Stimulated activated naive CD4-positive, alpha-beta T cell (primary cell): ENCODE measurements at regions not wholly inside any gene's neighbourhood (a gene's known extent, or its start where the extent isn't known, plus 50 kb on each side); places are given as distances from the start of the nearest gene placed in this dataset.
"Not testable (repeated sequence)": the region's sequence is repeated elsewhere in the genome, so short reads cannot be mapped to it uniquely, and the experiment has no call there.

Experiments
- DNase-seq, 6 experiments: peaks; one replicate each; lab custom pipeline; 2025; lab: John Stamatoyannopoulos, UW

DNA sequence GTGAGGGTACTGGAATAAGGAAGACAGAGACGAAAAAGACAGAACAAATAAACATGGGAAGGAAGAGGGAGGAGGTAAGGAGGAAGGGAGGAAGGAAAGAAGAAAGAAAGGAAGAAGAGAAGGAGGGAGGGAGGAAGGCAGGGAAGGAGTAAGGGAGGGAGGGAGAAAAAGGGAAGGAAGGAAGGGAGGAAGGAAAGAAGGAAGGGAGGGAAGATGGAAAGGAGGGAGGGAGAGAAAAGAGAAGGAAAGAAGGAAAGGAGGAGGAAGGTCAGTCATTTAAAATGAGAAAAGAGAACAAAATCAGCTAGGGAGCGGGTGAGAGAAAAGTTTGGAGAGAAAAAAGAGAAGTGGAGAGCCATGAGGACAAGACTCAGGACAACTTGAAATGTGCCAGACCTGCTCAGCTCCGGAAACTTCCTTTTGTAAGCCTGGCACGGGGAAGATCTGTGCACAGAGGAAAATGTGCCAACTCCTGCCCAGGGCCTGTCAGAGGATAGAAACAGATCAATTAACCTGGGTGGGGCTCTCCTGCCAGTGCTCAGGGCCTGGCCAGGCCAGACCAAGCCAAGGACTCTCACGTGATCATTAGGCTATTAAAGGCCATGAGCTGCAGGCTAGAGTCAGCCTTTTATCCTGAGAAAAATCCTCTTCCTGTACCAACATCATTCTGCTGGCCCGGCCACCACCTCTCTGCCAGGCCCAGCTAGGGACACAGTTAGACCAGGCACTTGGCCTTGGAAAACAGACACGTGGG is 50.1 kb upstream of the BCL6 start:
- DNase-seq, result no peak

DNA sequence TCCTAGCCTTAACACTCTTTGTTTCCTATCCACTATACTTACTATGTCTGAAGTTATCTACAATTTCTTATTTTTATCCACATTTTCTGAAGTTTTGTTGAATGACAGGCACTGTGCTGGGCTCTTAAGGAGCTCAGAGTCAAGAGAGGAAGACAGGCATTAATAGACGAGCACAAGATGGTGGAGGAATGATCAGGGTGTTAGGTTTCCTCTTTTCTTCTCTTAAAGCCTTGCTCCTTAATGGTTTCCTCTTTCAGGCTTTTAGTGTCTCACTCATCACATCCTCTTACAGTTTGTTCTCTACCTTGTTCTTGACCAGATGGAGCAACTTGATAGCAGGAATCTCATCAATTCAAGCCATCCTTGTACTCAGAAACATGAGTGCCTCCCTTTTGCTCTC is 52.9 kb upstream of the BCL6 start:
- DNase-seq, result no peak

DNA sequence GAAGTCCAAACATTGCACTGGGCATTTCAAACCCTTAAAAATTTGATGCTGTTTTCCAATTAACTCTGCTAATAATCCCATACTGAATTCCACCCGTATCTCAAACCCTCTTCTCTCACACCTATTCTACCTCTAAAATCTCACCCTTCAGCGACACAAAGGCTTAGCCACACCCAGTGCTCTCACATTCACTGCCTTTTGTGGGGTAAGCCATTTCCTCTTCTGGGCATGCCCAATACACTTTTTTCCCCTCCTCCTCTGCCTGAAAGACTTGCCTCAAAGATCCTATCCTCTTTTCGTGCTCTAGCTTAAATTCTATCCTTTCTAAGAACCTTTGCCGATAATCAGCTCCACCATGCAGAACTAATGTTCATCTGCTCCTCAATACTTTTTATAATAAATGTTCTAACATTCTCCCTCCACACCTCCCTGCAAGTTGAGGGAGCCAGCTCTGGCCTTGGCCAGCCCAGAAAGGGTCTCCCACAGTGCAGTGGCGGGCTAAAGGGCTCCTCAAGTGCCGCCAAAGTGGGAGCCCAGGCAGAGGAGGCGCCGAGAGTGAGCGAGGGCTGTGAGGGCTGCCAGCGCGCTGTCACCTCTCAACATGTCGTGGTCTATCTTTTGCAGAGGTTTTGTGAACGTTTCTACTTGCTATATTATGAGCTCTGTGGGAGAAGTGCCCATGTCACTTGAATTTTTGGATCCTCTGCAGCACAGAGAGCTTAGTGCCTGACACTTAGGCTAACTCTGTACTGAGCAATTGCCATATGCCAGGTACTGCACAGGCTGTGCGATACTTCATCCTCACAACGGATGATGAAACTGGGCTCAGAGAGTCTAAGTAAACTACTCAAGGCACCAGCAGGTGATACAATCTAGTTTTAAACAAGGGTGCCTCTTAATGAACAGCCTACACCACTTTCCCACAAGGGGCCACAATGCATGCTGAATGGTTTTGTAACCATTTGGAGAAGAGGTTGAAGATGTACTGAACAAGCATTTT is 53.6 kb upstream of the BCL6 start:
- DNase-seq, result peak in 2 of 6 experiments; percentile 17 to 31

DNA sequence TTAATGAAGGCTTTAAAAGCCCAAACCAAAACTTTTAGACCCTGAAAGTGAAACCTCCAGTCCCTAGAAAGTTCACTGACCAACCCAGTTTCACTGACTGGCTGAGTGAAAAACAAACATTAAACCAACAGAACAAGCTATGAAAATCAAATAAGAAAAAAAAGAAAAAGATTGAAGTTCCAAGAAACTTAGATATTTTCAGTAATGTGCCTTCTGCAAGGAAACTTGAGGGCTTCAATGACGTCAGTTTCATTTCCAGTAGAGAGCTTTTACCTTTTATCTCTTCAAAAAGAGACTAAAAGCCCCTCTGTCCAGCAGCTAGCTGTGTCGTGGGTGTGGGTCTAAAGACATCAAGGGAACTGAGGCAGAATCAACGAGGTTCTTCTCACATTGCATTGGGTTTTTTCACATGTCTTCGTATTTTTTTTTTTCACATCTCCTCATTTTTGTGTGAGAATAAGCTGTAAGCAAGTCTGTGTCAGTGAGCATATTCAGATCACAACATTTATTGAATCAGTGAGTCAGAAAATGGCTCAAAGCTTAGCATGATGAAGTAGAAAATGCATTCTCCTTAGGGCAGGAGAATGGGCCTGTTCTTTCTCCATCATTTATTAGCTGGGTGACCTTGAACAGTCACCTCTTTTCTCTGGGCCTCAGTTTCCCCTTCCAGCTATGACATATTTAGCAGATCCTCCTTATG is 54.8 kb upstream of the BCL6 start:
- DNase-seq, result peak in 1 of 6 experiments; percentile 4

DNA sequence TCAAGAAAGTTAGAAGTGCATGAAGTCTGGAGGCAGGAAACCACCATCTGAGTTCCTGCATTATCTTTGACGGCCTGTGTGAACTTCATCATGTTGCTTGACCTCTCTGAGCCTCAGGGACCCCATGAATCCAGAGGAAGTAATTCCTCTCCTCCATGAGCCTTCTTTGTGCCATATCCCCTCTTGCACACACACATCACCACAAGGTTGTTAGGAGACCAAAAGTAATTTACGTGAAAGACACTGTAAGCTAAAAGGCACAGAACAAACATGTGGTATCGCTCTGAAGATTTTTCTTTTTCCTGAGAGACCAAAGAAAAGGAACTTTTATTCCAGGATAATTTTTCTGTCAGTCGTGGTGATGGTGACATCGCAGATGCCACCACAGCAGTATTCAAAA is 55.9 kb upstream of the BCL6 start:
- DNase-seq, result no peak

DNA sequence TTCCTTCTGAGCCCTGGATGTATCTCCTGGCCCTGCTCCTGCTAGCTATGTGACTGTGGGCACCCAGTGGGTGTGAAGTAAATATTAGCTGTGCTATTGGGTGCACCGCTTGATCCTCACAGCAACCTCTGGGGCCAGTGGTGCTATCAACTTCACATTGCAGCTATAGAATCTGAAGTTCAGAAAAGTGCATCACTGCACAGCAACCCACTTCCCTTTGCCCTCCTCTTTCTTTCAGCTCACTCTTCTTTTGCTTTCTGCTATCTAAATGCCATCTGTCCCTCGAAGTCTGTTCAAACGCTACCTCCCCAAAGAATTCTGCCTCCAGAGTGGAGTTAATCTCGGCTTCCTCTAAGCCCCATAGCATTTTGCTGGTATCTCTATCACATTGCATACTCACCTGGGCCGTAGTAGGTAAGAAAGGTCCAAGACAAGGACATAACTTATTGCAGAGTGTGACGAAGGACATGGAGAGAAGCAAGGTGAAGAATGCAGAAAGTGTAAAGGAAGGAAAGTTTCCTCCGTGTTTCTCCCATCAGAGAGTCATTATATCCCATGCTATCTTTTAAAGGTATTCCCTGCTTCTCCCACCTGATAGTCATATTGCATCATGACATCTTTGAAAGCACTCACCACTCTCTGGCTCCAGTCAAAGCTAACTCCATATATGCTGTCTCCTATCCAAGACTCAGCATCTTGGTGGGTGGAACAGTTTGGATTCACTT is 57.1 kb upstream of the BCL6 start:
- DNase-seq, result no peak

DNA sequence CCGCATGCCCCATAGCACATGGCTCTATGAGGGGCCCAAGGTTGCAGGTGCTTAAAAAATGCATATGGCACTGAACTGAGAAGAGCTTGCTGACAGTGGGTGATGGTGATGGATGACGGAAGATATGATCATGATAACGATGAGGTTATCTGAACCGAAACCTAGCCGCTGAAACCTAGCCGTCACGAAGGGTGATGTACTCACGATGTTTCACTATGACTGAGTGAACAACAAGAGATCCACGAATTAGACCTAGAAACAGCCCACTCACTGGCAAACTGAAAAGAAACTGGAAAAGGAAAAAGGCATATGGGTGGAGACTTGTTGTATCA is 57.6 kb upstream of the BCL6 start:
- DNase-seq, result no peak

DNA sequence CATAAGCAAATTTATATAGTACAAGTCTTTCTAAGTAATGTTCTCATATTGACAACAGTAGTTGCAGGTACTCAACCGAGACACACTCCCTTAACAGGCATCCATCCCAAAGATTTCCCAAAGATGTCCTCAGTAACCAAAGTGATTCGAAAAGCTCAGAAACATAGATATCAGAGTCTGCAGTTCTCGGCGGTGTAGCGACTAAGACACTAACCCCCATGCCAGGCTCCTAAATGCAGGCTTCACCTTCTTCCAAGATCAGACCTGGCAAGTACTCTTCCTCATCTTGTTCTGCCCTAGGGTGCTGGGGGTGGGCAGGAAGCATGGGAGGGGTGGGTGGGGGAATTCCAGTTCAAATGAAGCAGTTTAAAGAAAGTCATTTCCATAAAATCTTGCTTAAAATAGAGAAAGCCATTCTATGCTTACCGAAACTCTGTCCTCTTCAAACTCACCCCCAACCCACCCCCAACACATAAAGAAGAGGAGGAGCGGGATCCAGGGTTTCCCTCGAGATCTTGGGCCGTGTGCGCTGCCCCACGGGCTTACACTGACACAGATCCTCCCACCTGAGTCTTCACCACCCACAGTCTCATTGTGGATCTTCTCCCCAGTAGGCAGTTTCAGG is 59.0 kb upstream of the BCL6 start:
- no peak for DNase-seq

DNA sequence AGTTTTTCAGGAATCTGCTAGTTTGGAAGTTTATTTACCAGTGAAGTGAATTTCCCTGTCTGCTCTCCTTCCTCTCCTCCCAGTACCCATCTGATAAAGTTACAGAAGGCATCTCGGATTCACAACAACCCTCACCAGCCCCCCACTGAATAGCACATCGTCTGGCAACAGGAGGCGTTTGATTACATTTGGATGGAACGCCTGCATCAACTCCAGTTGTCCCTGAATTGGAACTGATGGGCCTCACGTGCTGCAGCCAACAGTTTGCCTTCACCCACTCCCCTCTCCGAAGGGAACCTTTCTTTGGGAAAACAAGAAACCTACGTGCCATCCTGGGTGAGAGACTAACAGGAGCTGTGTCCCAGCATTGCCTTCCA is 59.5 kb upstream of the BCL6 start:
- no peak for DNase-seq

DNA sequence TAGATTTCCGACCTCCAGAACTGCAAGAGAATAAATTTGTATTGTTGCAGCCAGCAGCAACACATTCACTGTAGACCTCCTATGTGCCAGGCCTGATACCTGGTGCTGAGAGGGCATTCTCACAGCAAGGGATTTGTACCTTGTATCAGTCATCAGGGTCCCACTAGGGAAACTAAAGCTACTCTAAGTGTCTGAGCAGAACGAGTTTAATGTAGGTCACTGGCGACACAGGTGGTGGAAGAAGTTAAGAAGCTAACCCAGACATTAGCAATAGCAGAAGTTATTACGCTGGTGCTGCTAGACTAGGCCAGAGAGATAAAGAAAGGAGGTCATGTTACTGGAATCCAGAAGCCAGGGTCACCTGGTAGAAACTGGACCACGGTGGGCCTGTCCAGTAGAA is 60.5 kb upstream of the BCL6 start:
- DNase-seq, result no peak

DNA sequence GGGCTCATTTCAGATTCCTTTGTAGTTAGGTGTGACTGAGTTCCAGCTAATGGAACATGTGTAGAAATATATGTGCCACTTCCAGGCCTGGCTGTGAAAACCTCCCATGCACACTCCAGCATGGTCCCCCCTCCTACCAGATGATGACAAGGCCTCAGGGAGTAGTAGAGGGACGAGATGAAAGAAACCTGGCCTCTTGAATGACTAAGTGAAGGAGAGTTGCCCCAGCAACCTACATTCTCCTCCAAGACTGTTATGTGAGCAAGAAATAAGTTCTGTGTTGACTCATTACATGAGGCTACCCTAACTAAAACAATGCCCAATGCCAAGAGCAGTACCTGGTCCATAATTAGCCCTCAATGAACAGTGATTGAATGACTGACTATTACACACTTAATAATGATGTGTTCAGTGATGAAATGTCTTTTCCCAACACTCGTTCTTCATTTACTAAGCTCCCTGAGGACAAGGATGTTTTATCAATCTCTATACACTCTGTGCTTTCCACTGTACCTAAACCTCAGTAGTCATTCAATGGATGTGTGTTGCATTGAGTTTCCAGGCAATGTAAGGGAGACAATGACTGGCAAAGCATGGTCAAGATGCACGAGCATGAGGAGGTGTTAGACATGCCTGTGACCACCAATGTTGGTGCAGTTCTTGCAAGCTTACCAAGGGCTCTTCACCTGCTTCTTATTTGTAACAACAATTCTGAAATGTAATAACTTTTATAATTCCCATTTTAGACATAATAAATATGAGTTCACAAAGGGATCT is 62.0 kb upstream of the BCL6 start:
- DNase-seq, result no peak

DNA sequence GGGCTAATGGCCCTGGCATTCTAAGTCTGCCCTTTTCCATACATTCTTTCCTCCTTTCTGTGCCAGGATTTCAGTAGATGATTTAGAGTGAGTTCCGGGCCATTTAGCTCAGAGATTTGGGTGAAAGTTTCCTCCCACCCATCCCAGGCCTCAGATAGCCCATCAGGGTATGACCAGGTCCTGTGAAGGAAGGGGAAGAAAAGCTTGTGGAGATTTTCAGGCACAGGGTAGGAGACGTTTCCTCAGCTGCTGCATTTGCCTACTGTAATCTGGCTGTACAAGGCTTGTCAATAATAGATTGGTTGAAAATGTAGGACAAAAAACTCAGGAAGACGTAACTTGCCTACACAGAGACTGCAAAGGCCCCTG is 63.2 kb upstream of the BCL6 start:
- DNase-seq, result no peak

DNA sequence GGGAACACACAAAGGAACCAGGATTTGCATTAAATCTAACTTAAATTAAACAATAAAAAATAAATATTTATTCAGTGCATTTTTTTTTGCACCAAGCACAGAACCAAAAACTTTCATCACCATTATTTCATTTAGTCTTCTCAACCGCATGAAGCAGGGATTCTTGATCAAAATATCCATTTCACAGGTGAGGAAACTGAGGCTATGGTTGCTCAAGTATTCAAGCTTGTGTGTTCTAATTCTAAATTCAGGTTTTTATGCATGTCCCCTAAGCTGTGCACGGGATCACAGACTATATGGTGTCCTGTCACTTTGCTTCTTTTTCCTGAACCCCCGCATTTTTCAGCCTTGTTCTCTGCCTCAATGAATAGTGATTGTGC is 64.3 kb upstream of the BCL6 start:
- DNase-seq, result no peak

DNA sequence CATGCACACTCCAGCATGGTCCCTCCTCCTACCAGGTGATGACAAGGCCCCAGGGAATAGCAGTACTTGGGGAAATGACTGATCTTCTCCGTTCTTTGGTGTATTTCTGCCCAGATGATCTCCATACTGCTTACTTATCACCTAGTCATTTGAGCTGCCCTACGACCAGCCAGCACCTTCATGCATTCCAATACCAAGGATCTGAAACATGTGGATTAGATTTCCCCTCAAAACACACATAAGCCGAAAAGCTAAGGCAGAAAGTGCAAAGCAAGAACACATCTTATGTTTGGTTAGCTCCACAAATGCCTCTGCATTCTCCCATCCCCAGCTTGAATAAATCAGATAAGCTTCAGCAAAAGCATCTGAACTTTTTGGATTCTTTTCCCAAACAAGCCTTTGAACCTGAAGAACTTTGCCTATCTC is 64.8 kb upstream of the BCL6 start:
- DNase-seq, result no peak

DNA sequence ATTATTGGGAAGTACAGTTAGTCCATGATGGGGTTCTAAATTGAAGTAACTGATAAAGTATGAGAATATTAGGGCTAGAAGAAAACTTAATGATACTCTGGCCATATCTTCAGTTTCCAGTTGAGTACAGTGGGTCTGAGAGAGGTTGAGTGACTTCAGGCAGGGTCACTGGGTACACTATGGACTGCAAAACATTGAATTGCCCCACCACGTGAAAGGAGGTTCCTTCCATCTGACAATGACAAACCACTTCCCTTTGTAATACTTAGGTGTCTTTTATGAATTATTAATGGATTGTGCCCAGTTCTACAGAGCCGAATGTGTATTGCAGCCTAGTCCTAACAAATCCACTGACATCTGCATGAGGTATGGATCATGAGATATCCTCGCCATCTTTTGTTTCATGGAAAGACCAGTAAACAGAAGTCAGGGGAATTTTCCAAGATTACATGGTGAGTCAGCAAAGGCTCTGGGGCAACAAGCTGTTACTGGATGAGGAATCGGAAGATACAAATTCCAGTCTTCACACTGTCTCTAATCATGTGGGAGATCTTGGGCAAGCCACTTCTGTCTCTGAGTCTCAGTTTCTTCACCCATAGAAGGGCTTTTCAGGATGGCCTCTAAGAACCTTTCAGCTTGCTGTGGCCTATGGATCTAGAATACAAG is 66.5 kb upstream of the BCL6 start:
- no peak for DNase-seq

DNA sequence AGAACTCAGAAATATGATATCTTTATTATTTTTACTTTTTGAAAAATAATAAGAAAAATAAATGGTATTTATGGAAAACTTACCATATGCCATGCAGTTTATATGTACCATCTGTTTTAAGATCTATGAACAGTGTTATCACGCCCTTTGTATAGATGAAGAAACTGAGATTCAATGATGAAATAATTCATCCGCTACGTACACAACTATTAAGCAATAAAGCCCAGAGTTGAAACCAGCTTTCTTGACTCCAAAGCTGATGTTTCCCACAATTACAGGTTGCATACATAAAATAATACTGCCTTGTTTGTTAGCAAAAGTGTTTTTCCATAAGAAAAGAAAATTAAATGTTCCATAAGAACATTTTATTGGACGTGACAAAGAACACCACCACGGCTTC is 67.2 kb upstream of the BCL6 start:
- no peak for DNase-seq

DNA sequence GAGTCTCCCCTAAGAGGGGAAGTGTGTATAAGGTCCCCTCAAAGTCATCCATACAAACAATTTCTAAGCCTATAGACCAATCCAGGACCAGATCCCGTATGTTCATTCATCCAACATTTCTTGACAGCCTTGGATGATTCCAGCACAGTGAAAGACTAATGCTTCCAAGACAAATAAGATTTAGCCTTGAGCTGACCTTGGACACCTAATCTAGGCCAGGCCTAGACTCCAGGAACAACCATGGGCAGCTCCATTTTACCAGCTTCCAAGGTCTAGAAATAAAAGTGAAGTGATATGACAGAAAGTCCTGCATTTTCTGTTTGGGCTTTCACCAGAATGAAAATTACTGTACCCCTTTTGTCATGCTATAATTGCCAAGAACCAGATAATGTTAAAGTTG is 67.9 kb upstream of the BCL6 start:
- DNase-seq, result no peak

DNA sequence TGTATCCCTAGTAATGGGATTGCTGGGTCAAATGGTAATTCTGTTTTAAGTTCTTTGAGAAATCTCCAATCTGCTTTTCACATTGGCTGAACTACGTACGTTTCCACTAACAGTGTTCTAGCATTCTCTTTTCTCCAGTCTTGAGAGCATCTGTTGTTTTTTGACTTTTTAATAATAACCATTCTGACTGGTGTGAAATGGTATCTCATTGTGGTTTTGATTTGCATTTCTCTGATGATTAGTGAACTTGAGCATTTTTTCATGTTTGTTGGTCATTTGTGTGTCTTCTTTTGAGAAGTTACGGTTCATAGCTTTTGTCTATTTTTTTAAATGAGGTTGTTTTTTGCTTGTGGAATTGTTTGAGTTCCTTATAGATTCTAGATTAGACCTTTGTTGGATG is 72.5 kb upstream of the BCL6 start:
- not testable (repeated sequence) for DNase-seq

DNA sequence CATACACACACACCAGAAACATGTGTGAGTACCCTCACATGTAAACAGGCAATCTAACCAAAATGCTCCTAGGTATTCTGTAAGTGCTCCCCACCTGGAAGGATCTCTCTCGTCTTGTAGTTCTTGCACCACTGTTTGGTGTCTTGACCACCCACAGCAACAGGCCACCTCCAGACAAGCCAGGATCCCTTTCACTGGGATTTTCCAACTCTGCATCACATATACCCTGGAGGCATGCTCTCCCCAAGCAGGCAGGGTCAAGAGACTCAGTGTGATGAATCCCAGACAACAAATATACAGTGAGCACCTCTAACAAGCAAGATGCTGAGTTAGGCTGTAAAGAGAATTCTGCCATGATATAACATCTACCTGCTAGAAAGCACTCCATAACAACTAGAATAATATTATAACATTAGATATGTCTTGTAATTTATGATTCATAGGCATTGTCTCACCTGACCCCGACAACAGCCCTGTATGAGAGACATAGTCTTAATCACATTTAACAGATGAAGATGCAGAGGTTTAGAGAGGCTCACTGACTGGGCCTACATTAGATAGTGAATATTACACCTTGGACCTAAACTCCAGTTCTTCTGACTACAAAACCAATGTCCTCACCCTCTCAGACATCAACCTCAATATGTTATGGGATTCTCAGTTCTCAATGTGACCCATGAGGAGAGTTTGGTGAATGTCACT is 76.5 kb upstream of the BCL6 start:
- DNase-seq, result no peak

DNA sequence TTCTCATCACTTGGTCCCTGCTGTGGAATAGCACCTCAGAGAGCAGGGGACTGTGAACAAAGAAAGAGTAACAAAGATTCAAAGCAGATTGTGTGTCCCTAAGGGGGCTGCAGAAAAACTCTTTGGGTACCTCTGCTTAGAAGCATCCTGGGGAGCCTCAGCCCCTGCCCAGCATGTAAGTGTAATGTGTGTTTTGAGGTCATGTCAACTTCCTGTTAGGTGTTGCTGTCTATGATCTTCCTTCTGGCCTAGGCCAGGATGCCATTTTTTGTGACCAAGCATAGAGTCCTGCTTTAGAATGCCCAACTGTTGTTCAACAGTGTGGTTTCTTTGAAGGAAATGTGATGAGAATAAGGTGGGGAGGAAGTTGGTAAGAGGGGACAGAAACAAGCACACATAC is 77.1 kb upstream of the BCL6 start:
- no peak for DNase-seq
